Hepatic stellate cell (primary cell): ENCODE measurements at regions not wholly inside any gene's neighbourhood (a gene's known extent, or its start where the extent isn't known, plus 50 kb on each side); places are given as distances from the start of the nearest gene placed in this dataset.
"Not testable (repeated sequence)": the region's sequence is repeated elsewhere in the genome, so short reads cannot be mapped to it uniquely, and the experiment has no call there.

Experiments used
- DNase-seq: peaks from one replicate; pipeline ENCODE4 v3.0.0; 2011; ENCODE audit warnings: low spot score

DNA sequence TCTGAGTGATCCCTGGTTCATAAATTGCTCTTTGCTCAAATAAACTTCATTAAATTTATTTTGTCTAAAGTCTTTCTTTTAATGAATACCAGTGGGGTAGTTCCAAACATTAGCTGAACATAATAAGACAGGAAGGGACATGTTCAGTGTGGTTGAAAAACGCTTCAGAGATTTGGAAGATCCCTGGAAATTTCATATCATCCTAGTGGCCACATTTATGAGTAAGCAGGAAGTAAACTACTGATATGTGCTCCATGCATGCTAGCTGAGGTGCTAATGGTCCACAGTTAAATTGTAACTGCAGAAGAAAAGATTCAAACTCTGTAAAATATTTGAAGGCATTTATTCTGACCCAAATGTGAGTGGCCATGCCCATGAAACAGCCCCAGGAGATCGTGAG is 1328.7 kb downstream of the ADGRL3 start:
- no peak for DNase-seq

DNA sequence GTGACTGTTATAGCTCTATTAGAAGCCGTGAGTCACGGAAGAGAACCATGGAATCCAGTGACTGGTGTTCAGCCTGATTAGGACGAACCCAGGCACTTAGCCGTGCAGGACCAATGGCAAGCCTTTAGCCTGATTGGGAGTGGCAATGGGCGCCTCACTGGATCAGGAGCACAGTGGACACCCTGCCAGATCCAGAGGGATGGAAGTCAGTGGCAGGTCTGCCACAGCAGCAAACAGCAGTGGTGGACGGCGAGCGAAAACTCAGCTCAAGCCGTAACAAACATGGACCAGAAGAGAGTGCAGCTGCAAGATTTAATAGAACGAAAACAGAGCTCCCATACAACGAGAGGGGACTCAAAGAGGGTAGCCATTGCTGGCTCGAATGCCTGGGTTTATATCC is 1326.5 kb downstream of the ADGRL3 start:
- no peak for DNase-seq

DNA sequence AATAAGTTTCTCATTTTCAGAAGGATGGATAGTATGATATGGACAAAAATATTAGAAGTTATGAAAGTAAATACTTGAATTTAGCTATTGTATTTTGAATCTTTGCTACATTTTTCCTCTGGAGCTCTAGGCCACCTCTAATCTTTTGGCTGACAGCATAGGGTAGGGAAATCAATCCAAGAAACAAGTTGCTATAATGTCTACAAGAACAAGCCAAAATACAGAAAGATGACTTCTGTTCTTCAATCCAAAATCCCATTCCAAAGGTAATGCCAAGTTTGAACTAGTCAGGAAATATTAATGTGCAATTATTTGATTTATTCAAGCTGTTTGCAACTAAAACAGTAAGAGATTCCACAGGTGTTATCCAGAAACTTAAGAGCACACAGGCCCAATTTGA is 1323.1 kb downstream of the ADGRL3 start:
- no peak for DNase-seq

DNA sequence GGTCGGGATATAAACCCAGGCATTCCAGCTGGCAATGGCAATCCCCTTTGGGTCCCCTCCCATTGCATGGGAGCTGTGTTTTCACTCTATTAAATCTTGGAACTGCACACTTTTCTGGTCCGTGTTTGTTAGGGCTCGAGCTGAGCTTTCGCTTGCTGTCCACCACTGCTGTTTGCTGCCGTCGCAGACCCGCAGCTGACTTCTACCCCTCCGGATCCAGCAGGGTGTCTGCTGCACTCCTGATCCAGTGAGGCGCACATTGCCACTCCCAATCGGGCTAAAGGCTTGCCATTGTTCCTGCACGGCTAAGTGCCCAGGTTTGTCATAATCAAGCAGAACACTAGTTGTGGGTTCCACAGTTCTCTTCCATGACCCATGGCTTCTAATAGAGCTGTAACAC is 1322.1 kb downstream of the ADGRL3 start:
- DNase-seq, result no peak

DNA sequence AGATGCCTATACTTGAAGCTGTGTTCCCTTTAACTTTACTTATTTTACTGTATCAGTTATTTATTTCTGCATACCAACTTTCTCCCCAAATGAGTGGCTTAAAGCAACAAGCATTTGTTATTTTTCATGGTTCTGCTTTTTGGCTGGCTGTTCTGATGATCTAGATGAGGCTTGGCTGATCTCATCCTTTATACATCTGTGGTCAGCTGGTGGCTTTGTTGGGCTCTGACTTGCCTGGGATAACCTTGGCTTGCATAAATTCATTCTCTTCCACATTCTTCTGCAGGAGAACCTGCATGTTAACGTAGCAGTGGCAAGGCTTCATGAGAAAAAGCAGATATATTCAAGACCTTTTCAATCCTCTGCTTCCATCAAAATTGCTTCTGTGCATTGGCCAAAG is 1317.6 kb downstream of the ADGRL3 start:
- no peak for DNase-seq

DNA sequence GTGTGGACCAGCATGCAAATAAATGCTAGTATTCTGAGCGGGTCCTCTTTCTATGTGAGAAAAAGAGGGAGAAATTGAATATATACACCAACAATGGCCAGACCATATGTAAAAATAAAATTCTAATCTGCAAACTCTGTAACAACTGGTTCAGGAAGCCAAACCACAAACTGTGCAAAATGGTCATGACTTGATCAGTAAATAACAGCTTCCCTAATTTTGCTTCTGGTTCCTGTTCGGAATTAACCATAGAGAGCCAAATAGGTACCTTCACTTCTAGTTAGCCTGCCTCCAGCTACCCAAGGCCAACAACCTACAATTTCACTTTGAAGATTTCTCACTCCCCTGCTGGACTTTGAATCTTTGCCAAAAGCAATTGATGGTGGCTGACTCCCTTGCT is 1313.2 kb downstream of the ADGRL3 start:
- DNase-seq, result no peak

DNA sequence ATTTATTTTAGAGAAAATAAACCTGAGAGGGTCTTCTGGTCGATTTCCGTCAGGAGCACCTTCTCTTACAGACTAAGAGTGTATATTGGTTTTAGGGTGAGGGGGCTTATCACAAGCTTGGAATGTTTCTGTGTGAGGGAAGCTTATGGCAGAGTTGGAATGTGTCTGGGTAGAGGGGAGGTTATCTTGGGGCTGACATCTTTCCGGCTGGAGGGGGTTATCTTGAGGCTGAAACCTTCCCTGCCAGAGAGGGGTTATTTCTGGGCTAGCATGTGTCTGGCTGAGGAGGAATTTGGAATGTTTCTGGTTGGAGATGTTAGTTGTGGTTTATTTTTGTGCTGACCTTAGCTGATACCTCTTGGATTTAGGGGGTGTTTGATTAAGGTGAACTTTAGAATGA is 1312.1 kb downstream of the ADGRL3 start:
- no peak for DNase-seq

DNA sequence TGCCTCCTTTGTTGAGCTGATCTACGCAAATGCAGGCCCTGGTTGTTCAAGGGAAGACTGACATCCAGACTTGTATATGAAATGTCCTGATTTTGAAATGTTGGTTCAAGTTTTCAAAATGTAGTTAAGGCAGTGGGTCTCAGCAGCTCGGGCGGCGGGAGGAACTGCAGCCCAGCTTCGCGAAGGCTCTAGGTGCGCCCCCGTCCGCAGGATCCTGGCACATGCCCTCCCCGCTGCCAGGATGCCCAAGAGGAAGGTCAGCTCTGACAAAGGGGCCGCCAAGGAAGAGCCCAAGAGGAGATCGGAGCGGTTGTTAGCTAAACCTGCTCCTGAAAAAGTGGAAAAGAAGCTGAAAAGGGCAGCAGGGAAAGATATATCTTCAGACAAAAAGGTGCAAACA is 1310.1 kb downstream of the ADGRL3 start:
- DNase-seq, result no peak

DNA sequence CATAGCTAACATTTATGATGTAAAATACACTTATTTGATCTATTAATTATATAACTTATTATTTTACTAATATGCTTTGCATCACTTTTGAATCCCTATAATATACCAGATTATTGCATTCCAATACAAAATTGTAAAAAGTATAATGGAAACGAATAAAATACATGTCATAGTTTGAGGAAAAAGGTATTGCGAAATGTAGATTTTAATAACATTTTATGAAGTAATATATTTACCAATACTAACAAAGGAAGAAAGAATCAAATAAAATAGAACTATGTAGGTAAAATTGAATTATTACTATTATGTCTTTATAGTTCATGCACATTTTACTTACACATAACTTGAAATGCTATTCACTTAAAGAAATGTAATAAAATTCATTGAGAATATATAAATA is 1300.2 kb downstream of the ADGRL3 start:
- no peak for DNase-seq

DNA sequence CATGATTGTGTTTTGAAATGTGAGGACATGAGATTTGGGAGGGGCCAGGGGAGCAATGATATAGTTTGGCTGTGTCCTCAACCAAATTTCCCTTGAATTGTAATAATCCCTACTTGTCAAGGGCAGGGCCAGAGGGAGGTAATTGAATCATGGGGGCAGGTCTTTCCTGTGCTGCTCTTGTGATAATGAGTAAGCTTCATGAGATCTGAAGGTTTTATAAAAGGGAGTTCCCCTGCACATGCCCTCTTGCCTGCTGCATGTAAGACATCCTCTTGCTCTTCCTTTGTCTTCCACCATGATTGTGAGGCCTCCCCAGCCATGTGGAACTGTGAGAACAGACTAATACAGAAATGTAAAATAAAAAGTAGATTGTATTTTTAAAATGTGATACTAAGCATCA is 1294.9 kb downstream of the ADGRL3 start:
- DNase-seq, result no peak

DNA sequence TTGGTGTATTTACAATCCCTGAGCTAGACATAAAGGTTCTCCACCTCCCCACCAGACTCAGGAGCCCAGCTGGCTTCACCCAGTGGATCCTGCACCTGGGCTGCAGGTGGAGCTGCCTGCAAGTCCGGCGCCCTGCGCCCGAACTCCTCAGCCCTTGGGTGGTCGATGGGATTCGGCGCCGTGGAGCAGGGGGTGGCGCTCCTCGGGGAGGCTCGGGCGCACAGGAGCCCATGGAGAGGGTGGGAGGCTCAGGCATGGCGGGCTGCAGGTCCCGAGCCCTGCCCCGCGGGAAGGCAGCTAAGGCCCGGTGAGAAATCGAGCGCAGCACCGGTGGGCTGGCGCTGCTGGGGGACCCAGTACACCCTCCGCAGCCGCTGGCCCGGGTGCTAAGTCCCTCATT is 1291.6 kb downstream of the ADGRL3 start:
- DNase-seq, result not testable (repeated sequence)

DNA sequence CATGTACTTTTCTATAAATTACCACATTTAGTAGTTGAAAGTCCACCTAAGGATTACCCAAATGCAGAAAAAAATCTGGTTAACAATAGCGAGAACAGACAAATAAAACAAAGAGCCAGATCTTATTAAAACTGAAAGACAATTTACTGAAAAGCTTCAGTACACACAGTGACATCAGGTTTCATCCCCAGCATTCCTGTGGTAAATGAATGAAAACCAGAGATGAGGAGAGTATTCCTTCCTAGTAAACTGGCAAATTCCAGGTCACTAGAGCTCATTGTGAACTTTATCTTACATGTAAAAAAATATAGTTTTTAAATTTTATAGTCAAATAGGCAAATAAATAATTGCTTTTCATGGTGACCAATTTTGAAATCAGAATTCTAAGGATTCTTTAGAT is 1290.5 kb downstream of the ADGRL3 start:
- DNase-seq, result no peak

DNA sequence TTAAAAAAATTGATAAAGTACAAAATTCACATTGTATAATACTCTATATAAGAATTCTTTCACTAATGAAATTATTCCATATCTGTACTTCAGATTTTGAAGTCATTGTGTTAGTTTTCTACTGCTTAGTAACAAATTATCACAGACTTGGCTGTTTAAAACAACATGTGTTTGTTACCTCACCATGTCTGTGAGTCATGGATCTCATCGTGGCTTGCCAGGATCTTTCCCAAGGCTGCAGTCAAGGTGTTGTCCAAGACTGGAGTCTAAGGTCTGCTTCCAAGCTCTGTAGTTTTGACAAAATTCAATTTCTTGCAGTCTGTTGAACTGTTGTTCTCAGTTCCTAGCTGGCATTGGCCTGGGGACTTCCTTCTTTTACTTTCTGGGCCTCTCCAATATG is 1286.9 kb downstream of the ADGRL3 start:
- DNase-seq, result no peak

DNA sequence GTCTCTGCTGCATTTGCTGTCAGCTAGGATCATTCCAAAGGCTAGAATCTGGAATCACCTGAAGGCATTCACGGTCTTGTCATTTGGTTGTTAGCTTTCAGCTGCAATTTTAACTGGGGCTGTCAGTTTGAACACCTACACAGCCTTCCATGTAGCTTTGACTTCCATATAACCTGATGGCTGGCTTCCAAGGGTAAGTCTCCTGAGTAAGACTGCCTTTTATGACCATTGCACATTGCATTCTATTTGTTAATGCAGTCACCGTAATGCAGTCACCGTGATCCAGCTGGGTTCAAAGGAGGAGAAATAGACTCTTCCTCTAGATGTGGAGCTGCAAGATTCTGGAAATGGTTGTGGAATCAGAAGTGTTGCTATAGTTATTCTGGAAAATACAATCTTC is 1284.2 kb downstream of the ADGRL3 start:
- no peak for DNase-seq

DNA sequence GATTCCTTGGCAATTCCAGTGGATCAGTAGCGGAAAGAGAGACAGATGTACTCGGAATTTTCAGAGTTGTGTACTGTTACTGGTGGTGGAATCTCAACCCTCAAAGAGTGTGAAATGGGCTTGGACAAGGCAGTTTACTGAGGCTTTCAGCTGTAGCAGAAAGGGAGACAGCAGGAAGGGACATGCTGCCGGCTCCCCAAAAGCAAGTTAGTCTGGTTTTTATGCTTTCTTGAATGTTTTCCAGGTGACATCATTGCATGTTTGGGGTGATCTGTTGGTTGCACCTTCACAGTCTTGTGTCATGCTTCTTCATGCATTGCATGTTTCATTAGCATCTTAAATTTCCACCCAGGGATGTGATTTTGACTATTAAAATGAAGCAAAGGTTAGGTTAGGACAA is 1282.2 kb downstream of the ADGRL3 start:
- DNase-seq, result no peak

DNA sequence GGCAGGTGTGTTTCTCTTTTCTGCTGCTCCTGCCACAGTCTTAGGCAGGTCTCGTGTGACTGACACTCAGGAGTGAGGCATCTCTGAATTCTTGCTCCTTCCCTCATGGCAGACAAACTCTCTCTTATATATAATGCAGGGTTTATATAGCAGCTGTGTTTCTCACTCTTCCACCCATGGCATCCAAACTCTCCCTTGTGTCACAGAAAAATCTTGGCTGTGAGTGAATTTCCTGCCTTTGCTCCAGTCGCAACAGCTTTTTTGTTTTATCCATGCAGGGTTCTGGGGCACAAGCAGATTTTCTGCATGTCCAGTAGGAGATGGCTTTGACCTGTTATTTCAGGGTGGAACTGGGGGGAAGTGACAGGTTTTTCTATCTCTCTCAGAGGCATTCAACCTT is 1275.5 kb downstream of the ADGRL3 start:
- DNase-seq, result no peak

DNA sequence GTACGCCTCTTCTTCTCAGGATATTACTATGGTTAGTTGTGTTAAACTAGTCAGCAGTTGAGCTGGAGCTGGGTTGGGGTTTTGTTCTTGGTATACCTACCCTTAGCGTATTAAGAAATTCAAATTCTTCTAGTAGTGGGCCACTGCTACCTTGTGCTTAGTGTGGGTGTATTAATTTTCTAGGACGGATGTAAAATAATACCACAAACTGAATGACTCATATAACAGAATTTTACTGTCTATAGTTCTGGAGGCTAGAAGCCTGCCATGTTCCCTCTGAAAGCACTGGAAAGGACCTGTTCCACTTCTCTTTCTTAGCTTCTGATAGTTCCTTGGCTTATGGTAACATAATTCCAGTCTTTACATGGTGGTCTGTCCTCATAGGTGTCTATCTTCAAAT is 1274.7 kb downstream of the ADGRL3 start:
- DNase-seq, result no peak

DNA sequence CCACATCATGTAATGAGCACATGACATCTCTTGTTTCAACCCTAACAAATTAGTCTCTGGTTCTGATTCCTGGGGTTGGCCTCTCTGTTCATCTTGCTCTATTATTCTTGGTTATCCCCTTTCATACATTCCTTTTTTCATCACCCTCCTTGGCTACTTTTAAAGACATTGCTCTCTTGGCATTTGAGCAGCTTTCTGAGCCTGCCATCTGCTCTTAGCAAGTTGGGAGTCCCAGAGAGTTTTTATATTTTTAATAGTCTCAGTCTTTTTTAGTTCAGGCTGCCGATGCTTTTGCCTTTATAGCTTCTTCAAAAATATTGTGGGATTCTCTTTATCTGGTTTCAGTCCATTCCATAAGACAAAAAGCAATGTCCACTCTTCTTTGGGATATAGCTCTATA is 1270.9 kb downstream of the ADGRL3 start:
- DNase-seq, result no peak

DNA sequence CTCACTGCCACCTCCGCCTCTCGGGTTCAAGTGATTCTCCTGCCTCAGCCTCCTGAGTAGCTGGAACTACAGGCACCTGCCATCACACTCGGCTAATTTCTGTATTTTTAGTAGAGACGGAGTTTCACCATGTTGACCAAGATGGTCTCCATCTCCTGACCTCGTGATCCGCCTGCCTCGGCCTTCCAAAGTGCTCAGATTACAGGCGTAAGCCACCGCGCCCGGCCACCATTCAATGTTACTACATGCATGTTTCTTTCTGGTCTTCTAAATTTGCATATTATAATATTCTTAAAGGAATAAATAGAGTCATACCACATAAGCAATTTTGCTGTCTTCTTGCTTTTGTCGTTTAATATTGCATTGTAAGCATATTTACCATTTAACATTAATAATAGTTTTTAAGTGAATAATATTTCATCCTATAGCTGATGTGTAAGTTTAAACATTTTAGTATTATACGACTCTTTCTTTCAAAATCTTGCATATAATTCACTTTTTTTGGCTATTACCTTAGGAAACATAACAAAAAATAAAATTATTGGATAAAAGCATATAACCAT is 1270.4 kb downstream of the ADGRL3 start:
- DNase-seq, result no peak

DNA sequence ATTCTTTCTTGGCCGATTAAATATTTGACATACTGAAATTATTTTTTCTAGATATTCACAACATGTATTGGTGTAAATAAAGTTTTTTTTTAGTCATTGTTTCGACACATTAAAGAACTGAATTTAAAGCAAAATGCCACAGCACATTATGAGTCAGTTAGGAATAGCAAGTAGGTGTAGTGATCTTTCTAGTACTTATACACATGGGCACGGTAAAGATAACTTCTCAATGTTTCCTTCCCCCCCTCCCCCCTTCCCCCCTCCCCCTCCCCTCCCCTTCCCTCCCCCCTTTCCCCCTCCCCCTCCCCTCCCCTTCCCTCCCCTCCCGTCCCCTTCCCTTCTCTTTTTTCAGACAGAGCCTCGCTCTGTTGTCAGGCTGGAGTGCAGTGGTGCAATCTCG is 1269.9 kb downstream of the ADGRL3 start:
- no peak for DNase-seq

DNA sequence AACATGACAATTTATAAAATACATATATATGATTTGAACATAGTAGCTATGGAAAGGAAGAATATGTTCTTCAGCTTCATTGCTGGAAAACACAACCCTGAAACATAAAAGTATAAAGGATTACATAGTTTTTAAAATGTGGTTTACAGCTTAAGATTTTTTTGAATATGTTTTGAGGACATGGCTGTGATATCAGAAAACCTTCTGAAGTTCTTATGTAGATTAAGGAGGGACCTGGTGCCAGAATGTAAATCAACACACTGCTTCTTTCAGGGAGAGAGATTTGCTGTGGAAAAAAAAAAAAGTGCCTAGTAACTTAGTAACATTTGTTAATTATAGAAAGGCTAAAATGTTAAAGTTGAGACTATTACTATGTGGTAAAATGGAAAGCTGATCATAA is 1261.8 kb downstream of the ADGRL3 start:
- DNase-seq, result no peak

DNA sequence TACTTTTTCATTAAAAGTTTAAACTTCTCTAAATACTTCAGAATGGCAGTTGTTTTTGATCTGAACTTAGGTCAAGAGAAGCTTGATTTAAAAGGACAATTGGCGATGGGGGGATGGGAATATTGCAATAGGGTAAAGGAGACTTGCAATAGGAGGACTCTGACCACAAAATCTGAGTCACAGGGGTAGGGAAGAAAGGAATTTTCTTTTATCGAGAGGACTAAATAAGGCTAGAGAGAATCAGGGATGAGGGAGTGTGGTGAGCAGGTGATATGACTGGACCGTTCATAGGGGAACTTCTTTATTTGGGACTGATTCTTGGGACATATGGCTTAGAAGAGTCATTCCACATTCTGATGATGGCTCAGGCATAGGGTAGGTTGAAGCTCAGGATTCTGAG is 1260.2 kb downstream of the ADGRL3 start:
- DNase-seq, result no peak

DNA sequence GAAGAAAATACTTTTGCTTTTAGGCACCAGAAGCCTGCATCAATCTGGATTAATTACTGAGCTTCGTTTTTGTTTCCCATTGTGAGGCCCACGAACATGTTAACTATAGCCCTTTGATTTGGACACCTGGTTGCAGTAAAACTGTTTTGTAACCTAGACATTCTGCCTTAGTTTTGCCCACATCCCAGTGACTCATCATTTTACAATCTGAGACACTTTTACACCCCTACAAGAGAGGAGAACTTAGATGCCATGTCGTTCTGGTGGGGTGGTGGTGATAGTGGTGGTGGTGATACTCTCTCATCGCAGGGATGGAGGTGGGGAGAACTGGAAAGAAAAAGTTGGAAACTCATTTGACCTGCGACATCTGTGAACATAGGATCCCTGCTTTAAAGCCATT is 1257.2 kb downstream of the ADGRL3 start:
- no peak for DNase-seq

DNA sequence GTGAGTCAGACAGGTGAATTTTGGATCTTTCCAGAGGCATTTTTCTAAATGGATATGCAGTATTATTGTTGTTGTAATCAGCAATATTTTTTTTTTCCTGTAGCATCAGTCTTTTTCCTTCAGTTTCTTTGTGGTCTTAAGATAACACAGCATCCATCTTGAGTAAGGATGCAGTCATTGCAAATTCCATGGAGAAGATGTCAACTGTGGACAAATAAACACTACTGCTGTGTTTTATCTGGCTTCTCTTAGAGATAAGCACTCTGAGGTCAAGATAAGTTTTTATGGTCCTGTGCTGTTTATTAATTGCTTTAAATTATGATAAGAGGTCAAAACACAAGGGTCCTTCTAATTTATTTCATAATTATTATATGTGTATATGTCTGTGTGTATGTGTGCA is 1255.7 kb downstream of the ADGRL3 start:
- DNase-seq, result no peak

DNA sequence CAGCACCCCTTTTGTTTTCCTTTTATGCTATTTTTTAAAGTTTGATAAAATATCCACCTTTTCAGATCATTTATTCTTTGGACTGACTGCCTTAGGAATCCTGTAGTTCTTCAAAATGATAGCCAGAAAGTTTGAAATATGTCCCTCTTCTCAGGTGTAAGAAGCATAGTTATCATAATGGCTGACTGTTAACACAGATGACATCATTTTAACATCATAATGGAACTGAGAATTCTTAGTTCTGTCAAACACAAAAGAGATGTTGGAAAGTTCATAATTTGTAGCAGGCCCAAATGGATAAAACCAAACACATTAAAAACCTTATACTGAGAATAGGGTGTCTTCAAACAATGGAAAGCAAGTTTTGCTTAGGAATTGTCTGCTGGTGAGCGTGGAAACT is 1254.4 kb downstream of the ADGRL3 start:
- DNase-seq, result no peak
